ENCODE measurements at regions not wholly inside any gene's neighbourhood (a gene's known extent, or its start where the extent isn't known, plus 50 kb on each side); places are given as distances from the start of the nearest gene placed in this dataset.

DNA sequence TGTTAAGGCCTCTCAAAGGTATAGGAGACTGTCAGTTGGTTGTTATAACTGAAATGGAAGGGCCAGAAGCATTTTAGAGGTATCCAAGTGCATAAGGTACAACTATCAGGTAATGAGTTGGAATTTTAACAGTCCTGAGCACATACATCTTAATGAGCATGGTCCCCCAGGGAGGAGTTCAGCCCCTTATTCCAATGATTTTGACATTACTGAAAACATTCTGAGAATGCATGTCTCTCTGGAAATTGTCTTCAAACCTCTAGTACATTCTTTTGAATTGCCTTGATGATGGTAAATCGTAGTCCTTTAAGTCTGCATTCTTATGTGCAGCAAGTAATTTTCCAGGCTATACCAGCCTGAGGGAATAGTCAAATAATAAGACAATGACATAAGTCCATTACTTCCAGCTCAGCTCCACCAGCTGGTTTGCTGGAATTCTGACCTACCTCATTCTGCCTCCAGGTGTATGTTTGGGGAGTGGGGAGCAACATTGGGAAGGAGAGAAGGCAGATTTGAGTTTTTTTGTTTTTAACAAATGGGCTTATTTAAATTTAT, 239.2 kb downstream of the MSRB3 start:
- intact Hi-C loops (cut with micrococcal nuclease) = no loop called here

DNA sequence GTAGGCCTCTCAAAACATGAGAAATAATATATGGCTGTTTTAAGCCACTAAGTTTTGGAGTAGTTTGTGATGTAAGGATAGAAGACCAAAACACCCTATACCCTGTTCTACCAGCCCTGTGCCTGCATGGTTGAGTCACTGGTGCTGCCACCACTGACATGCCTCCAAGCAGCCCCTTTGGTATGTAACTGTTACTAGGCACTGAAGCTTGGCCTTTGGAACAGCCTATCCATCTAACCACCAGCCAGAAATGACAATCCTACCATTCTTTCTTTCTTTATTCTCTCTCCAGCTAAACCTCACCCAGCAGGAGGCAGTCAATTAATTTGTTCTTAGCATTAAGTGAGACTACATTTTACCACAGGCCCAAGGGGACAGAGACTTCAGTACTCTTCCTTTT, 240.3 kb downstream of the MSRB3 start:
- intact Hi-C loops (cut with micrococcal nuclease) = no loop called here

DNA sequence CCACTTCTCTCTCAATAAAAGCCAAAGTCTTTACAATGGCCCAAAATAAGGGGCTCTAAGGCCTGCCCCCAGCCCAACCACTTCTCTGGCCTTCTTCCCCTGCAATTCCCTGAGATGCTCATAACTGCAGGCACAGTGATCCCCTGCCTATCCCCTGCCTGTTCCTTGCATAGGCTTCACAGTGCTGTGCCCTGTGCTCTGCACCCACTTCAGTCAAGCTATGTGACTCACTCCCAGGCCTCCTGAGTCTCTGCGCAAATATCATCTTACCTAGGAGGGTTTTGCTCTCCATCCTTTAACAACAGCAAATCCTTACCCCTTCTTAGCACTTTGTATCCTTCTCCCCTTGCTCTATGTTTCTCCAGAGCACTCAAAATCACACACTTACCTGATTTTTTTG, 242.2 kb downstream of the MSRB3 start:
- intact Hi-C loops (cut with micrococcal nuclease) = no loop called here

DNA sequence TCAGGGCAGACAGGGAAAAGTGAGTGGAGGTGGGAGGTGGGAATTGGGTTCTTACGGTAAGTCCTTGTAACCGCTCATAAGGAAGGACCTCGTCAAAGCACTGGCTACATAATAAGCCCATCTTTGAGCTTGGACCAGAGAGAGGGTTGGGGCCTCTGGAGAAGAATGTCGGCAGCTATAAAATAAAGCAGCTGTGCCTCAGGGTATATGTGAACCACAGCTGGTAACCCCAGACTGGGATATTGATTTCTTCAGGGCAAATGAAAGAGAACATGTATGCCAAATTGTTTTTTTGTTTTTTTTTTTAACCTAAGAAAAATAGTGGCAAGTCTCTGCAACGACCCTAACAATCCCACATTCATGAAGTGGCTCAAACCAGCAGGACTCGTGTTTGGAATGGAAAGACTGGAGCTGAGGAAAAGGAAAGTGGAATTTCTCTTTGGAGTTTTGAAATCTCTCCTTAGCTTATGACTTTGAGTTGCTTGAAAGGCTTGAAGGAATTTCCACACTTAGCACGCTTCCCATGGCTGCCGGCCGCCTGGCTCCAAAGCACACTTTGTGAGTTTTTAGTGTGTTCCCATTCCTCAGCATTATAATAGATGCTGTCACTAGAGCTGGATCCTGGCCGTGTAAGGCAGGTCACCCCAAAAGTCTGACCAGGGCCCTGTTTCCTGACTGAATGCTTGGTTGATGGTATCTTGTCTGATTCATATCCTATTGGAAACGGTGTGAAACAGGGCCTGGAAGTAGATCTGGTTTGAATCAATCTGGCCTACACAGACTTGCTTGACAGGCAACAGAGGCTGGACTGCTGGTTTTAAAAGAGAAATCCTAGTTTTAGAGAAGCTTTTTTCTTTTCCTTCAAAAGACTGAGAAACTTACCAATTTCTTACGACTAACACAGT, 244.7 kb downstream of the MSRB3 start:
- intact Hi-C loops (cut with micrococcal nuclease) = no loop called here

DNA sequence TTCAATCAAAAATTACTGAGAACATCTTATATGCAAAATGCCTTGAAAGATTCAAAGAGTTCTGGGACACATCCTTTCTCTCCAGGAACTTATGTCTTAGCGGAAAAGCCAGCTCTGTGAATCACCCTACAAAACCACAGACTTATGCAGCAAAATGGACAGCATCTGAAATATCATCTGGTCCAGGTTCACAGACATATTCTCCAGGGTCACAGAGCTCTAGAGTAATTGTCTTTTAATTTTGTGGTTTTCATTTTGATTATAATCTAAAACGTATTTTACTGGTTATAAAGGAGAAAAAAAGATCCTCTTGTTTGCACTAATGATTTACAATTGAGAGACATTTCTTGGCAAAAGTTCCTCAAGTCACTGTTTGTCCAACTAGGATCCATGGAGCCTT, 246.2 kb downstream of the MSRB3 start:
- intact Hi-C loops (cut with micrococcal nuclease) = no loop called here

DNA sequence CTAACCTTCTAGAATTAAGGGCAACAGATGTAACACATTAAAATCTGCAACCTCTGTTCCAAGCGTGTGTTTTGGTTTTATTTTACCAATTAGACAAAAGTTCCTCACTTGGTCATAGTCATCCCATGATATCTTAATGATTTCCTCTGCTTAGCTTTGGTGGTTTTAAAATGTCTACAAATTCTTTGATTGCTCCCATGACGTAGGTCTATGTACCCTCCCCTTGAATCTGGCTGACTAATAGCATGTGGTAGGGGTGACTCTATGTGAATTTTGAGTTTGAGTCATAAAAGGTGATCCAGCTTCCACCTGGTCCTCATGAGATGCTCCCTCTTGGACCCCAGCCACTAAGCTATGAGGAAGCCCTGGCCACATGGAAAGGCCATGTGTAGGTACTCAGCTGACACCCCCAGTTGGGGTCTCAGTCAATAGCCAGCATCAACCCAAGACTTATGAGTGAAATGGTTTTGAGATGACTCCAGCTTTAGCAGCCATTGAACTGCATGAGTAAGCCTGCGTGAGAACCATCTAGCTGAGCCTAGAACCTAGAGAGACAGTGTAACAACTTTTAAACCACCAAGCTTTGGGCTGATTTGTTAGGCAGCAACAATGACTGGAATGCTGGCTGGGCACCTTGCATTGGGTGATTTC, 247.1 kb downstream of the MSRB3 start:
- intact Hi-C loops (cut with micrococcal nuclease) = no loop called here

DNA sequence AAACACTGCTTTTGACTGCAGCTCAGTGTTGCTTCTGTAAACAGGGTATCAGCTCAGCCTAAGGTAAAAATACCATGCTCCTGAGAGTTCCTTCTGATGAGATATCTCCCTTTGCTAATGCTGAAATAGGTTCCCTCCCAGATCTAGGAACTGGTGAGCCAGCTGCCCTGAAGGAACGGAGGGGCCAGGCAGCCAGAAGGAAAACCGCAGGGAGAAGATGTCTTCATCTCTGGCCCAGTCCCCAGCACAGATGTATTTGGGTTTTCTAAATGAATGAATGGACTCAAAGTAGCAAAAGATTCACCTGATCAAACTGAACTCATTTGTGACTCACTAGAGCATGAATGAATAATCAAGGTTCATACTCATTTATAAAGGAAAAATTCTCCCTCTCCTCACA, 247.8 kb downstream of the MSRB3 start:
- intact Hi-C loops (cut with micrococcal nuclease) = no loop called here

DNA sequence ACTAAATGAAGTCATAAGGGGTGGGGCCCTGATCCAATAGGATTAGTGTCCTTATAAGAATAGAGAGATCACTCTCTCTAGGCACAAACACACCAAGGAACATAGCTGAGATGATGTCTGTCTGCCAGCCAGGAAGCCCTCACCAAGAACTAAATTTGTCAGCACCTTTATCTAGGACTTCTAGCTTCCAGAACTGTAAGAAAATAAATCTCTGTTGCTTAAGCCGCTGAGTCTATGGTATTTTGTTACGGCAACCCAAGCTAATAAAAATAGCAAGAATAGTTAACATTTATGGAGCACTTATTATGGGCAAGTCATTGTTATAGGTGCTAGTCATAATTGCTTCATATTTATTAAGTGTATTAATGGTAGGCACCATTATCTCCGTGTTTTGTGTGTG, 249.6 kb downstream of the MSRB3 start:
- intact Hi-C loops (cut with micrococcal nuclease) = no loop called here

DNA sequence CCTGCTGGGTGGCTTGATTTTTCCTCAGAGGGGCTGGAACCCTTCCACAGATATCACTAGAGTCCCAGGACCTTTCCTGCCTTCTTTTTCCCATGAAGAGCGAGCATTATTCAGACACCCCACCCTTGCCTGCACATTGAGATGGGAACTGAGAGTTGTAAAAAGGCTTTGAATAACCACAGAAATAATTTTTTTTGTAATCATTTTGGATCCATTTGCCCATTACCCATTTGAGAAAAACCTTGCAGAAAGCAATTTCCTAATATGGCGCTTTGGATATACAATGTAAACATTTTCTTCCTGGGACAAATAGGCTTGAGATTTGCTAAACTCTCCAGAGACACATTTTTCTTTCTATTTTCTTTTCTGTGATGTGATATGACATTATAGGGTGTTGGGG, 250.6 kb downstream of the MSRB3 start:
- intact Hi-C loops (cut with micrococcal nuclease) = no loop called here

DNA sequence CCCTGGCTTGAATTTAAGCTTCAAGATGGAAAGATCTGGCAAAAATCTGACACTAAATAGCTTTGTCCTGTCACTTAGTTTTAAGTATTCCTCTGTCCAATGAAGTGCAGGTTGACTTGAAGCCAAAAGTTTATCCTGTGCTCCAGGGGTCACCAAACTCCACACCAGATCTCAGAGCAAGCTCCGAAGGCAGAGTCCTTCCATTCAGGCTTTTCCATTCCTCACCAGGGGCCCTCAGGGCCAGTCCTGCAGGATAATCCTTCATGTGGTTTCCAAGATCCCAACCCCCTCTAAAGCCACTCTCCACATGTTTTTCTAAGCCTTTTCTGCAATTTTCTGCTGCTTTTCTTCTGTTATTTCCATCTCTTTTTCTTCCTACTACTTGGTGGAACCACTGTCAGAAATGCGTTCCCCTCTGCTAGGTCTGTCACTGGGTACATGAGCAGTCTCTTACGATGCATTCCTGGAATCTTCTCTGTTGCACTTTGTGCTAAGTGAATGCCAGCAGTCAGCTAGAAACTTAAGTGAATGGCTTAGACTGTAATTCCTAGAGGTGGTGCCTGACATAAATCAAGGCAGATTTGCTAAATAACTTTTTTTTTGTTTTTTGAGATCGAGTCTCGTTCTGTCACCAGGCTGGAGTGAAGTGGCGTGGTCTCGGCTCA, 251.4 kb downstream of the MSRB3 start:
- intact Hi-C loops (cut with micrococcal nuclease) = no loop called here

DNA sequence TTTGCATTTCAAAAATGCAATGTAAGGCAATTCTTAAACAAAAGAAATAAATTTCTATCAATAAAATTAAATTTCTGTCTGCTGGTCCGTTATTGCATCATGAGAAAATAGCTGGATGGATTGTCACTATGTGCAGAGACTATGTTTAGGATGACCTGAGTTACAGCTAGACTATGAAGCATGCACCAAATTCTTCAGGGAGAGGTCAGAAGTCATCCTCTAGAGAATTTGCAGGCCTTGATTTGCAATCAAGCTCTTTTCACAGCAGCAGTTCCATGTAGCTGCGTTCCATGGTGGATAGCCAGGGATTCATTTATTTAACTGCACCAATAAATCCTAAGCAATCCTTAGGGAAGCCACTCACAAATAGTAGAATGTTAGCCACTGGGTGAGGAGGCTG, 253.7 kb downstream of the MSRB3 start:
- intact Hi-C loops (cut with micrococcal nuclease) = no loop called here

DNA sequence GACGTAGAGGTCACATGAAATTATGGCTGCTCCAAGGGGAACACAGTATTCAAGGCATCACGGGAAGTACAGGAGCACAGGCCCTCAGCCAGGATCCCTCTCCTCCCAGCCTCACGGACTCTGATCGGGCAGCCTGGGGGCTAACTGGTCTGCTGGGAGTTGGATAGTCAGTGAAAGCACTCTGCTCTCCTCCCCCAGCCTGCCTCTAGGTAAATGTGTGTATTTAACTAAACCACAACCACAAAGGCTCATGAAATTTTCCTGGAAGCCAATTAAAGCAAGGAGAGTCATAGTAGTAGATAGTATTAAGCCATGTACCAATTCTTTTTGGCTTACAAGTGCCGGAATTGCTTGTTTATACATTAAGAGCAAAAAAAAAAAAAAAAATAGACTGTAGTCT, 254.3 kb downstream of the MSRB3 start:
- intact Hi-C loops (cut with micrococcal nuclease) = no loop called here

DNA sequence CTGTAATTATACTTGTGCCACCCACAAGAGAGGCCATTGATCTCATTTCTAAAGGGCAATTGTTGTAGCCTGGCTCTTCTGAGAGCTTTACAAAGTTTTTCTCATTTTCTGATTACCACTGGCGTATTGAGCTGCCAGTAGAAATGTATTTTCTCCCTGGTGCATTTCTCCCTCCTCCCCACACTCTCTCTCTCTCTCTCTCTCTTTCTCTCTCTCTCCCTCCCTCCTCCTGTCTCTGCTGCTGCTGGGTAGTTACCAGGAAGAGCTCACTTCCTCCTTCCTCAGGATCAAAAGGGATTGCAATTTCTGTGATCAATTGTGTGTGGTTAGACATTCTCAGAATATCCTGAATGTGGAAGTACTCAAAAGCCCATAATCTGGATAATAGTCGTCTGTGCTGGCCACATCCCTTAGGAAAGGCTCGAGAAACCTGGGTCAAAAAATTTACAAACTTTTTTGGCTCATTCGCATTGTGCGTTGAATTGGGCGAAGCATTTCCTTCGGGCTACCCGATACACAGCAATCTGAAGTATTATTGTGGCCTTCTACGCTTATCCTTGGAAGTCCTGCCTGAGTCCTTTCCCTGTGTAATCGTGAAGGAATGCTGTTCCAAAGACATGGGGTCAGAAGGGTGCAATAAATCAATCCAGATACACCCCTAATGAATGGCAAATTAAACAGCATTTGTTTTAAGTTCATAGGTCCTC, 254.8 kb downstream of the MSRB3 start:
- intact Hi-C loops (cut with micrococcal nuclease) = no loop called here

DNA sequence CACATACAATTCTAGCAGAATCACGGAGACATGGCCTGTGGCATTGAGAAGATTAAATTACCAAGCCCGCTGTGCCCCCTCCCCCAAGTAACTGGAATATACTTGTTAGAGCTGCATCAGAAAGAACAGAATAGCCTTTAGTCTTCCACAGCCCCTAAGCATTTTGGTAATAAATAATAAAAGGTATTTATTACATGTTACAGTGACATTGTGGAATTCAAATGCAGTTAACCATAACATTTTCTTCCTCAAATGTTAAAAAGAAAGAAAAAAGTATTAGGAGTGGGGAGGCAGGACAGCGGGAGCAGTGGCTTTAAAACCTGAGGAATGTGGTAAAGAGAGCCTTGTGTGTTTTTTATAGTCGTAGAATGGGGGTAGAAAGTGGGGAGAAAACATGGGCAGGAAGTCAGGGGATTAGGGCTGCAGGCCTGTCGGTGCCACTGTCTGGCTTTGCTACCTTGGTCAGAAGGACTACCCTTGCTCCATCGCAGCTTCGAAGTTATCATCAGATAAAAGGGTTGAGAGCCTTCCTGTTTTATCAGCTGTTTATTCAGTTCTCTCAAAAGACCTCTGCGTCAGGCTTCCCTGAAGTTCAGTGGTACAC, 255.9 kb downstream of the MSRB3 start:
- intact Hi-C loops (cut with micrococcal nuclease) = no loop called here

DNA sequence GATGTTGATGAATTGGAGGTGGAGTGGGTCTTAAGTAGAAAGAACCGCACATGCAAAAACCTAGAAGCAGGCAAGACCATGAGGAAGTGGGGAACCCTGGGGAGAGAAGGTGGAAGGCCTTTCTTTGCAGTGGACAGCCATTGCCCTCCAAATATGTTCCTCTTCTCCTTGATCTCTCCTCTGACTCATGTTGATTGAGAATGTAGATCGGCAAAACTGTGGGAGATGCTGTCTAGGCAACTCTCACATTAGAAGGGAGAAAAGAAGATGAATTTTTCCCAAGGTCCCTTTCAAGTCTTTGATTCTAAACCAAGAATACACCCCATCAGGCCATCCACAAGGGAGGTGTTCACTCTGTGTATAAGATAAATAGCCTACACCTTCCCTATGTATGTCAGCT, 257.5 kb downstream of the MSRB3 start:
- intact Hi-C loops (cut with micrococcal nuclease) = no loop called here

DNA sequence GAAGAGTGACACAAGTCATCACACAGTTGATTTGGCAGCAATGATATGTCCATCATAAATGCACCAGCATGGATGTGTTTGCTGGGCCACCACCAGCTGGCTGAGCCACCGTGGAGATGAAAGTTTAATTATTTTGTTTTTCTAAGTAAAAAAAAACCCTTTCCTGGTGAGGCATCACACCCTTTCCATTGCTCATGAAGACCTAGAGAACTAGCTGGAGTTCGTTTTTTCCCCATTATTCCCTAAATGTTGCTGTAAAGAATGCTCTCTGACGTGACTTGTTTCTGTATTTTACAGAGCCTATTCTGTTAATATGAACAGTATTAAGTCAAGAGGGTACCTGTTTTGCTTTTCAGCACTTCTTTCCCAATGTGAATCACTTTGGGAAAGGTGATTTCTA, 257.9 kb downstream of the MSRB3 start:
- intact Hi-C loops (cut with micrococcal nuclease) = no loop called here

DNA sequence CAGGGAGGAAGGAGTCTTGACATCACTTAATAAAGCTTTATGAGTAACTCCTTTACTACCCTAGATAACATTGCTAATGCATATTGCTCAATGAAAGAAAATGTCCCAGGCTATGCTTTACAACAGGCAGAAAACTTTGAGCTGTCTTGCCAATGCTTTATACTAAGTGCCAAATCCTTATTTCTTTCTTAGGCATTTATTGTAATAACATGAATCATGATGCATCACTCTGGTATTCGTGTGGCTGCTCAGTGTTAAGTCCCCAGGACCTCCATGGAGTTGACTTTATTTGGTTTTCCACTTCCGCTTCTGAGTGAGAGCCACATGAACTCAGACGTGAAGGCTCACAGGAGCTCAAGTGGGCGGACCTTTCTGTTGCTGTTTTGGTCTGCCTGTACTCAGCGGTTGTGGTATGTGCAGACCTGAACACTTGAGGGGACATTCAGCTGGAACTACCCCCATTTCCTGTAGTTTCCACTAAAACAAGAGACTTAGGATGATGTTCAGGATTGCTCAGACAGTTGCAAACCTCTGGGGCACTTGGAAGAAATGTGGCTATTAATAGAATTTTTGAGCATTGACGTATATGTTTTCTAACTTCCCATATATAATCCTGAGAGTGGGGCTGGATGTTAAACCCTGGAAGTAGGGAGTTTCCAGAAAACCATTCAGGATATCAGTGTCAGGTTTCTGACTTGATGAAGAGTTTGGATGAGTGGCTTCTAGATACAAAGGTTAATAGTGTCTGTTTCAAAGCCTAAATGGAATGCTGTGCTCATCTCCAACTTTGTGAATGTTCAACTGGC, 258.6 kb downstream of the MSRB3 start:
- intact Hi-C loops (cut with micrococcal nuclease) = no loop called here

DNA sequence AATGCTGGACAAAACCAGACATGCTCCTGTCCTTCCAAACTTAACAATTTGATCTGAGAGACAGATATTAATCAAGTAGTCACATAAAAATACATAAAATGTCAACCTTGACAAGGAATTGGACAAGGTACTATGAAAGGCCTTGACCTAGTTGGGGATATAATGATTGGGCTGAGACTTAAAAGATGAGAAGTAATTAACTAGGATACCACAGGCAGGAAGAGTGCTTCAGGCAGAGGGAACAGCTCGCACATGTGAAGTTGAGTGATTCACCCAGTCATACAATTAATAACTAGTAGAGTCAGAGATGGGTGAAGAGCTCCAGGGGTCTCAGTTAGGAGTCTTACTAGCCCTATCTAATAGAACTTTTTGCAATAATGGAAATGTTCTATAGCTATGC, 259.5 kb downstream of the MSRB3 start:
- intact Hi-C loops (cut with micrococcal nuclease) = no loop called here

DNA sequence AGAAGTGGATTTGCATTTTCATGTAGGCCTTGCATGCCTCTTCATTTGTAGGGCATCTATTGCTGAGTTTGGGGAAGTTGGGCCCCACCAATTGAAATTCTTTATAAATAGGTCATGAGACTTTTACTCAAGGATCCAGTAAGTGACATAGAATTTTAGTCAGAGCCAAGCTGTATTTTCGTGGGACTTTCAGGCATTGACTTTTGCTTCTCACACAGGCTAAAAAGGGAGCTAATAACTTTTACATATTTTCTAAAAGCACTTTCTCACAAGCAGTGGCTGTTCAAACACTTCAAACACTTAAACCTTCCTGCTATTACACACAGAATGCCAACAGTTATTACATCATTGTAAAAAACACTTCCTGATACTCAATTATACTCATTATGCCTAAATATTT, 260.5 kb downstream of the MSRB3 start:
- intact Hi-C loops (cut with micrococcal nuclease) = no loop called here

DNA sequence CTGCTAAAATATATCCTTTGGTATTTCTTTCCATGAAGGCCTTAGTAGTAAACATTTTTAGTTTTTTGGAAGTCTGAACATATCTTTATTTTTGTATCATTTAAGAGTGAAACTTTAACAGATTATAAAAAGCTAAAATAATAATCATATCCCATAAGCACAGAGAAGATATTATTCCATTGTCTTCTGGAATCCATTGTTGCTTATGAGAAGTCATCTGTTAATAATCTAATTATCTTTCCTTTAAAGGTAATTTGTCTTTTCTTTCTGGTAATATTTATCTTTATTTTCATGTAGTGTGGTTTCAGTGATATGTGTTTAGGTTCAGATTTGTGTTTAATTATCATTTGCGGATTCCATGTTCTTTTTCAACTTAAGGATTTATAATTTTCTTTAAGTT, 261.7 kb downstream of the MSRB3 start:
- intact Hi-C loops (cut with micrococcal nuclease) = no loop called here
